ENCODE measurements at regions not wholly inside any gene's neighbourhood (a gene's known extent, or its start where the extent isn't known, plus 50 kb on each side); places are given as distances from the start of the nearest gene placed in this dataset.

DNA sequence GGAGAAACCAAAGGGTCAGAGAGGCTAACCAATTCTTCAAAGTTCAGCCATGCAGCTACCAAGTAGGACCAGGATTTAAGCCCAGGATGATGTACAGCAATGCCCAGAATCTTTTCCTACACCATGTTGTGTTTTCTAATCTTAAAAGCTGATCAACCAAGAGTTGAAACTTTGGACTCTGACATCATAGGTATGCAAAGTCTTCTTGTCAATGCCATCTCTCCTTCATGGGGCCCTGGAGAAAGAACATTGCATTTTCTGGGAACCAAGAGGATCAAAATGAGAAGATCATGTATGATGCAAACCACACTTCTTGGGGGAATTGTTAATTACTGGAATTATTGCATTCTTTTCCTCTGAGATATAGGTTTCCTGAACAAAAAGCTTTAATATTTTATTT, 54.4 kb upstream of the XPA start:
- no peak for TF ChIP-seq POLR2A (IDR thresholded peaks at IDR 0.05)
- TF ChIP-seq, protein P1, sequence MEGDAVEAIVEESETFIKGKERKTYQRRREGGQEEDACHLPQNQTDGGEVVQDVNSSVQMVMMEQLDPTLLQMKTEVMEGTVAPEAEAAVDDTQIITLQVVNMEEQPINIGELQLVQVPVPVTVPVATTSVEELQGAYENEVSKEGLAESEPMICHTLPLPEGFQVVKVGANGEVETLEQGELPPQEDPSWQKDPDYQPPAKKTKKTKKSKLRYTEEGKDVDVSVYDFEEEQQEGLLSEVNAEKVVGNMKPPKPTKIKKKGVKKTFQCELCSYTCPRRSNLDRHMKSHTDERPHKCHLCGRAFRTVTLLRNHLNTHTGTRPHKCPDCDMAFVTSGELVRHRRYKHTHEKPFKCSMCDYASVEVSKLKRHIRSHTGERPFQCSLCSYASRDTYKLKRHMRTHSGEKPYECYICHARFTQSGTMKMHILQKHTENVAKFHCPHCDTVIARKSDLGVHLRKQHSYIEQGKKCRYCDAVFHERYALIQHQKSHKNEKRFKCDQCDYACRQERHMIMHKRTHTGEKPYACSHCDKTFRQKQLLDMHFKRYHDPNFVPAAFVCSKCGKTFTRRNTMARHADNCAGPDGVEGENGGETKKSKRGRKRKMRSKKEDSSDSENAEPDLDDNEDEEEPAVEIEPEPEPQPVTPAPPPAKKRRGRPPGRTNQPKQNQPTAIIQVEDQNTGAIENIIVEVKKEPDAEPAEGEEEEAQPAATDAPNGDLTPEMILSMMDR (IDR thresholded peaks at IDR 0.05), result no peak
